ENCODE measurements at regions not wholly inside any gene's neighbourhood (a gene's known extent, or its start where the extent isn't known, plus 50 kb on each side); places are given as distances from the start of the nearest gene placed in this dataset.

GRCh38 chr12:34333337-34333736, 311.0 kb downstream of the ALG10 start:
- Histone ChIP-seq H3K9me3 (replicated peaks; ENCODE audit: control insufficient read depth, low read depth, low read length) (peaks cover 91% of the 10 kb centered on the region), H3K27me3 (ENCODE audit: control insufficient read depth, insufficient read depth, low read length) (no peaks in the 10 kb centered on the region), H3K4me1 (ENCODE audit: control insufficient read depth, insufficient read depth, low read length) (no peaks in the 10 kb centered on the region), H3K27ac (ENCODE audit: low read length) (no peak overlapping the region), H3K36me3 (ENCODE audit: control insufficient read depth, insufficient read depth, low read length) (no peaks in the 10 kb centered on the region), H3K4me3 (ENCODE audit: low read length) (no peak overlapping the region)
- no peak for DNase-seq
- WGBS (ENCODE audit: insufficient coverage): 68% methylated on average over 24 of the region's 24 CpGs

GRCh38 chr12:34334538-34334937, 312.2 kb downstream of the ALG10 start:
- Histone ChIP-seq H3K27ac (ENCODE audit: low read length) (no peak overlapping the region), H3K4me3 (ENCODE audit: low read length) (no peak overlapping the region), H3K4me1 (ENCODE audit: control insufficient read depth, insufficient read depth, low read length) (no peaks in the 10 kb centered on the region), H3K36me3 (ENCODE audit: control insufficient read depth, insufficient read depth, low read length) (no peaks in the 10 kb centered on the region), H3K27me3 (ENCODE audit: control insufficient read depth, insufficient read depth, low read length) (no peaks in the 10 kb centered on the region), H3K9me3 (replicated peaks; ENCODE audit: control insufficient read depth, low read depth, low read length) (peaks cover 91% of the 10 kb centered on the region)
- no peak for DNase-seq
- WGBS (ENCODE audit: insufficient coverage): 80% methylated on average over 6 of the region's 14 CpGs

GRCh38 chr12:34334953-34335743, 312.9 kb downstream of the ALG10 start:
- Histone ChIP-seq H3K4me3 (ENCODE audit: low read length) (no peak overlapping the region), H3K4me1 (ENCODE audit: control insufficient read depth, insufficient read depth, low read length) (no peaks in the 10 kb centered on the region), H3K36me3 (ENCODE audit: control insufficient read depth, insufficient read depth, low read length) (no peaks in the 10 kb centered on the region), H3K27me3 (ENCODE audit: control insufficient read depth, insufficient read depth, low read length) (no peaks in the 10 kb centered on the region), H3K9me3 (replicated peaks; ENCODE audit: control insufficient read depth, low read depth, low read length) (peaks cover 90% of the 10 kb centered on the region), H3K27ac (ENCODE audit: low read length) (no peak overlapping the region)
- DNase-seq: no peak
- 49% methylated on average over 40 of the region's 47 CpGs for WGBS (ENCODE audit: insufficient coverage)

- Histone ChIP-seq H3K9me3 (replicated peaks; ENCODE audit: control insufficient read depth, low read depth, low read length) (peaks cover 90% of the 10 kb centered on the region), H3K27me3 (ENCODE audit: control insufficient read depth, insufficient read depth, low read length) (no peaks in the 10 kb centered on the region), H3K4me3 (ENCODE audit: low read length) (no peak overlapping the region), H3K4me1 (ENCODE audit: control insufficient read depth, insufficient read depth, low read length) (no peaks in the 10 kb centered on the region), H3K27ac (ENCODE audit: low read length) (no peak overlapping the region), H3K36me3 (ENCODE audit: control insufficient read depth, insufficient read depth, low read length) (no peaks in the 10 kb centered on the region)
- 56% methylated on average over 23 of the region's 25 CpGs for WGBS (ENCODE audit: insufficient coverage)
- DNase-seq: no peak
Measured at GRCh38 chr12:34335819-34336262, 313.5 kb downstream of the ALG10 start.

- no peaks in the 10 kb centered on the region for H3K36me3 ChIP-seq (ENCODE audit: control insufficient read depth, insufficient read depth, low read length)
- H3K4me1 ChIP-seq (ENCODE audit: control insufficient read depth, insufficient read depth, low read length): no peaks in the 10 kb centered on the region
- H3K4me3 ChIP-seq (ENCODE audit: low read length): no peak overlapping the region
- 74% methylated on average over 29 of the region's 53 CpGs for WGBS (ENCODE audit: insufficient coverage)
- peaks cover 90% of the 10 kb centered on the region for H3K9me3 ChIP-seq (replicated peaks; ENCODE audit: control insufficient read depth, low read depth, low read length)
- no peaks in the 10 kb centered on the region for H3K27me3 ChIP-seq (ENCODE audit: control insufficient read depth, insufficient read depth, low read length)
- DNase-seq: no peak
- H3K27ac ChIP-seq (ENCODE audit: low read length): no peak overlapping the region
Measured at GRCh38 chr12:34336619-34337465, 314.5 kb downstream of the ALG10 start.

- no peak for DNase-seq
- H3K4me3 ChIP-seq (ENCODE audit: low read length): no peak overlapping the region
- WGBS (ENCODE audit: insufficient coverage): 72% methylated on average over 22 of the region's 22 CpGs
- H3K27ac ChIP-seq (ENCODE audit: low read length): no peak overlapping the region
- H3K9me3 ChIP-seq (replicated peaks; ENCODE audit: control insufficient read depth, low read depth, low read length): peaks cover 88% of the 10 kb centered on the region
- H3K36me3 ChIP-seq (ENCODE audit: control insufficient read depth, insufficient read depth, low read length): no peaks in the 10 kb centered on the region
- no peaks in the 10 kb centered on the region for H3K27me3 ChIP-seq (ENCODE audit: control insufficient read depth, insufficient read depth, low read length)
- H3K4me1 ChIP-seq (ENCODE audit: control insufficient read depth, insufficient read depth, low read length): no peaks in the 10 kb centered on the region
Measured at GRCh38 chr12:34338751-34339150, 316.5 kb downstream of the ALG10 start.

- no peaks in the 10 kb centered on the region for H3K4me1 ChIP-seq (ENCODE audit: control insufficient read depth, insufficient read depth, low read length)
- H3K36me3 ChIP-seq (ENCODE audit: control insufficient read depth, insufficient read depth, low read length): no peaks in the 10 kb centered on the region
- peaks cover 89% of the 10 kb centered on the region for H3K9me3 ChIP-seq (replicated peaks; ENCODE audit: control insufficient read depth, low read depth, low read length)
- WGBS (ENCODE audit: insufficient coverage): 68% methylated on average over 24 of the region's 26 CpGs
- no peak for DNase-seq
- H3K27ac ChIP-seq (ENCODE audit: low read length): no peak overlapping the region
- no peaks in the 10 kb centered on the region for H3K27me3 ChIP-seq (ENCODE audit: control insufficient read depth, insufficient read depth, low read length)
- no peak overlapping the region for H3K4me3 ChIP-seq (ENCODE audit: low read length)
Measured at GRCh38 chr12:34339922-34340321, 317.6 kb downstream of the ALG10 start.

- no peaks in the 10 kb centered on the region for H3K27me3 ChIP-seq (ENCODE audit: control insufficient read depth, insufficient read depth, low read length)
- 60% methylated on average over 45 of the region's 49 CpGs for WGBS (ENCODE audit: insufficient coverage)
- H3K4me3 ChIP-seq (ENCODE audit: low read length): no peak overlapping the region
- H3K36me3 ChIP-seq (ENCODE audit: control insufficient read depth, insufficient read depth, low read length): no peaks in the 10 kb centered on the region
- H3K4me1 ChIP-seq (ENCODE audit: control insufficient read depth, insufficient read depth, low read length): no peaks in the 10 kb centered on the region
- peaks cover 89% of the 10 kb centered on the region for H3K9me3 ChIP-seq (replicated peaks; ENCODE audit: control insufficient read depth, low read depth, low read length)
- no peak for DNase-seq
- H3K27ac ChIP-seq (ENCODE audit: low read length): no peak overlapping the region
Measured at GRCh38 chr12:34340534-34341361, 318.5 kb downstream of the ALG10 start.

GRCh38 chr12:34341362-34341733, 319.1 kb downstream of the ALG10 start:
- Histone ChIP-seq H3K4me3 (ENCODE audit: low read length) (no peak overlapping the region), H3K4me1 (ENCODE audit: control insufficient read depth, insufficient read depth, low read length) (no peaks in the 10 kb centered on the region), H3K27me3 (ENCODE audit: control insufficient read depth, insufficient read depth, low read length) (no peaks in the 10 kb centered on the region), H3K27ac (ENCODE audit: low read length) (no peak overlapping the region), H3K36me3 (ENCODE audit: control insufficient read depth, insufficient read depth, low read length) (no peaks in the 10 kb centered on the region), H3K9me3 (replicated peaks; ENCODE audit: control insufficient read depth, low read depth, low read length) (peaks cover 89% of the 10 kb centered on the region)
- WGBS (ENCODE audit: insufficient coverage): 44% methylated on average over 12 of the region's 21 CpGs
- no peak for DNase-seq

- Histone ChIP-seq H3K4me3 (ENCODE audit: low read length) (no peak overlapping the region), H3K36me3 (ENCODE audit: control insufficient read depth, insufficient read depth, low read length) (no peaks in the 10 kb centered on the region), H3K27ac (ENCODE audit: low read length) (no peak overlapping the region), H3K27me3 (ENCODE audit: control insufficient read depth, insufficient read depth, low read length) (no peaks in the 10 kb centered on the region), H3K9me3 (replicated peaks; ENCODE audit: control insufficient read depth, low read depth, low read length) (peaks cover 90% of the 10 kb centered on the region), H3K4me1 (ENCODE audit: control insufficient read depth, insufficient read depth, low read length) (no peaks in the 10 kb centered on the region)
- 61% methylated on average over 23 of the region's 25 CpGs for WGBS (ENCODE audit: insufficient coverage)
- DNase-seq: no peak
Measured at GRCh38 chr12:34342048-34342447, 319.8 kb downstream of the ALG10 start.
